Inflammatory macrophage (primary cell): ENCODE measurements at regions not wholly inside any gene's neighbourhood (a gene's known extent, or its start where the extent isn't known, plus 50 kb on each side); places are given as distances from the start of the nearest gene placed in this dataset.
"Not testable (repeated sequence)": the region's sequence is repeated elsewhere in the genome, so short reads cannot be mapped to it uniquely, and the experiment has no call there.

Source experiments
- DNase-seq, 2 donors: peaks; one replicate each; pipeline ENCODE4 v3.0.0-alpha.2; 2020 to 2022

DNA sequence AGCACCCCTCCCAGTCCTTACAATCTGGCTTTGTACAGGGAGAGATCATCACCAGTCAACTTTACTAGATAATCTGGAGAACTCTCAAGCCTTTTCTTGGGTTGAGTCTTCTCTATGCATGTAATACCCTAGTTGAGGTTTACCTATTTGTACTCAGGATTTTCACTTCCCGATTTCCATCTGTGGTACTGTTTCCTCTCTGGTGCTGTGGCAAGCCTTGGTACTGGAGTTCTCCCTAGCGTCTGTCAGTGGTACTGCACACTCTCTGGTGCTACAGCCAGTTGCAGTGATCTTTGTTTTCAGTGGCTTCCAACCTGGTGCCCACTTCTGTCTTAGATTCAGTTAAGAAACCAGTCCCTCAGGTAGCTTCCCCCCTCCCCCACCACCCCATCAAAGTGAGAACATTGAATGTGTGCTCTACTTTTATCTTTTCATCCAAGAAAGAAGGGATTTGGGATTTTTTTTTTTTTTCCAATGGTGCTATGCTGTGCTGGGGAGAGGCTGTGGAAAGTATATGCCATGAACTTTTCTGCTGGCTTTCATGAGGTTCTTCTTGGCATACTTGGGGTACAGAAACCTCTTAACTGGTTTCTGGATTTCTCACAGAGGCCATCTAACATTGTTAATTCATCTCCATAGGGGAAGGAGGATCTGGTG, 69.4 kb upstream of the EVL start:
- peak; percentile 76 to 82 for DNase-seq

DNA sequence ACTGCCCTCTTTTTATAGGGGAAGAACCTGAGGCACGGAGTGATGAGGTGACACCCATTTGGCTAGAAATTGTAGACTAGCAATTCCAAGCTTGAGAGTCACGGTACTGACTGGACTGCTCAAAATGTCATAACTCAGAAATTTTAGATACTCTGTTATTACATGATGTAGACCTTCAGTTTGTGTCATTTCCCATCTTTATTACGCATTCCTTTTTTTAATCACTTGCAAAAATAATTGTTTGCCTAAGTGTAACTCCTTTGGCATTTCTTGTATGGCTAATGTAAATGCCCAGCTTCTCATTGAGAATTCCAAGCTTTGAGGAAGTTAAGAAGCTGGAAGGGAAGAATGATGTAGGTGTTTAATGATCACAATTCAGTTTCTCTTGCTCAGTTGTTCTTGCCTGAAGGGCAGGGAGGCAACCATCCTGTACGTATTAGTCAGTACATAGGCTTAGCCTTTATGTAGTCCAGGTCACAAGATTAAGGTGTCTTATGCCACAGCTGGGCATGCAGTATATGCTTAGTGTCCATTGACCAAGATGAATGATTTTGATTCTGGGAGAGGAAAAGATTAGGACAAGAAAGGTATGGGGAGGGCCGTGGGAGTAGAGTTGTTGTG, 68.2 kb upstream of the EVL start:
- DNase-seq: no peak

DNA sequence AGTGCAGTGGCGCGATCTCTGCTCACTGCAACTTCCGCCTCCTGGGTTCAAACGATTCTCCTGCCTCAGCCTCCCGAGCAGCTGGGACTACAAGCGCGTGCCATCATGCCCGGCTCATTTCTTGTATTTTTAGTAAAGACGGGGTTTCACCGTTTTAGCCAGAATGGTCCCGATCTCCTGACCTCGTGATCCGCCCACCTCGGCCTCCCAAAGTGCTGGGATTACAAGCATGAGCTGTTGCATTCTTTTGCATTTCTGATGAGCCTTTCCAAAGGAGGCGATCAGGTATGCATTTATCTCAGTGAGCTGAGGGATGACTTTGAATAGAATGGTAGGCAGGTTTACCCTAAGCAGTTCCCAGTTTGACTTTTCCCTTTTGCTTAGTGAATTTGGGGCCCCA, 64.8 kb upstream of the EVL start:
- DNase-seq: not testable (repeated sequence)

DNA sequence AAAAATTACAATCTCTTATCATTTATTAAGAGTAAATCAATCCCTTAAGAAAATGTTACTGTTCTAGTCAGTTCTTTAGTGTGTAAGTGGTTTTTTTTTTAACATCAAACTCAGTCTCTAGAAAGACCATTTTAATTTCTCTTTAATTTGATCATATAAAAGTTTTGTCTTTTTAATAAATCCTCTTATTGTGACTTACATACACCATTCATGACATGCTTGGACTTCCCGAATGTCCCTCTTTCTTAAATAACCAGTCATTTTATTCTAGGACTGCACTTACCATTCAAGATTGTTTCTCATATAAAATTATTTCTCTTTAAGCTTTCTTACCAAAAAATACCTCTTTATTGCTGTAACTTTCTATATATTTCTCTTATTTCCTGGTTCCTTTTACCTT, 60.8 kb upstream of the EVL start:
- no peak for DNase-seq

DNA sequence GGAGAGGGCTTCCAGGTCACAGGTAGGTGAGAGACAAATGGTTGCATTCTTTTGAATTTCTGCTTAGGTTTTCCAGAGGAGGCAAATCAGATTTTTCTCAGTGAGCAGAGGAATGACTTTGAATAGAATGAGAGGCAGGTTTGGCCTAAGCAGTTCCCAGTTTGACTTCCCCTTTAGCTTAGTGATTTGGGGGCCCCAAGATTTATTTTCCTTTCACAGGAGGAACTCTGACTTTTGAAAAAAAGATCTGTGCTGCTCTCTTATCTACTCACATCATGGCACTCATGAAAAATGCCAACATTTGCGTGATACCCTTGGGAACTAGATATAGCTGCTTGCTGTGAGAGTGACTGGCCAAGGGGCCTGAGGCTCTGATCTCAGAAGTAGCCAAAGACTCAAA, 58.0 kb upstream of the EVL start:
- peak; percentile 15 to 19 for DNase-seq

DNA sequence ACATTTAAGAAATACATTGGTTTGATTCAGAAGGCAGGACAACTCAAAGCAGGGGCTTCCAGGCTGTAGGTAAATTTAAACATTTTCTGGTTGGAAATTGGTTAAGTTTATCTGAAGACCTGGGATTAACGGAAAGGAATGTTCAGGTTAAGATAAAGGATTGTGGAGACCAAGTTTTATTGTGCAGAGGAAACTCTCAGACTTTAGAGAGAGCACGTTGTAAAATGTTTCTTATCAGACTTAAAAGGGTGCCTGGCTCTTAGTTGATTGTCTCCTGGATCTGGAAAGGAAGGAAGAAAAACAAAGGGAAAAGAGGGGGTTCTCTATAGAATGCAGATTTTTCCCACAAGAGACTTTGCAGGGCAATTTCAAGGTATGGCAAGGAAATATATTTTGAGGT, 55.4 kb upstream of the EVL start:
- DNase-seq: not testable (repeated sequence)

DNA sequence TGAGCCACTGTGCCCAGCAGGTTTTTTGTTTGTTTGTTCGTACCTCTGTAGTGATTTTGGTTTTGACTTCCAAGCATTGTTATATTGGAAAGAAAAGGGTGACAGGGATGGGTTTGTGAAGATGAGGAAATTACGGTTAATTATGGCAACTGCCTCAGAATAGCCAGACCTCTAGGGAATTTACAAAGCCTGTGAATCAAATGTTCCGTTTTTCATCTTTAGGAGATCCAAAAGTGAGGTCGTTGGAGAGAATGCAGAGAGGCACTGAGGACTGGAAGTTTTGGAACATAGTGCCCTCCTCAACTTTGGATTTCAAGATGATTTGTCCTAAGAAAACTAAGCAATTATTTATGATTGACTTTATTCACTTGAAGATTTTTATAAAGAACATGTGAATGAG, 54.5 kb upstream of the EVL start:
- DNase-seq: no peak

DNA sequence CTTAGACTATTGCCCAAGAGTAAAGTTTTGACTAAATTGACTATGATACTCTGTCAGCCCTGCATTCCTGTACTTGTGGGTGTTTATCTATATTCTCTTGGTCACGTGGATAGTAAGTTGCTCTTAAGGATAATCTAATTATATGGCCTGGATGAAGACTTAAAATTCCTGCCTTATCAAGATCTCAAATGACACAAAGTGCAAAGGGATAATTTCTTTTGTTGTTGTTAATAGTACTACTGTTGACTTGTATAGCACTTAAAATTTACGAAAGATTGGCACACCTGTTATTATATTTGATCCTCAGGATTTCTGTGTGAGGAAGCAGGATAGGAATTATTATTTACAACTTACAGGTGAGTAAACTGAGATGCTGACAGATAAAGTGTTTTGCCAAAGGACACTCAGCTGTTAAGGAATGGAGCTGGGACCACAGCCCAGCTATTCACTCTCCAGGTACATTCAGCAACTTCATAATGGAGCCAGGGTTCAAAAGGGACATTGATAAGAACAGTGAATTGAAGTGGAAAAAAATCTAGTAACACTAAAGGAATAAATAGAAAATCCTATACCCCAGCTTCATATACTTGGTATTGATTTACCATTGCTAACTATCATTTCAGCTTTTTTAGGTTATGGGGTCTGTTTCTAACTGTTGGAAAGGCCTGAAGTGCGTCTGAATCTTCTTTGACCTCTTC, 53.4 kb upstream of the EVL start:
- DNase-seq: no peak

DNA sequence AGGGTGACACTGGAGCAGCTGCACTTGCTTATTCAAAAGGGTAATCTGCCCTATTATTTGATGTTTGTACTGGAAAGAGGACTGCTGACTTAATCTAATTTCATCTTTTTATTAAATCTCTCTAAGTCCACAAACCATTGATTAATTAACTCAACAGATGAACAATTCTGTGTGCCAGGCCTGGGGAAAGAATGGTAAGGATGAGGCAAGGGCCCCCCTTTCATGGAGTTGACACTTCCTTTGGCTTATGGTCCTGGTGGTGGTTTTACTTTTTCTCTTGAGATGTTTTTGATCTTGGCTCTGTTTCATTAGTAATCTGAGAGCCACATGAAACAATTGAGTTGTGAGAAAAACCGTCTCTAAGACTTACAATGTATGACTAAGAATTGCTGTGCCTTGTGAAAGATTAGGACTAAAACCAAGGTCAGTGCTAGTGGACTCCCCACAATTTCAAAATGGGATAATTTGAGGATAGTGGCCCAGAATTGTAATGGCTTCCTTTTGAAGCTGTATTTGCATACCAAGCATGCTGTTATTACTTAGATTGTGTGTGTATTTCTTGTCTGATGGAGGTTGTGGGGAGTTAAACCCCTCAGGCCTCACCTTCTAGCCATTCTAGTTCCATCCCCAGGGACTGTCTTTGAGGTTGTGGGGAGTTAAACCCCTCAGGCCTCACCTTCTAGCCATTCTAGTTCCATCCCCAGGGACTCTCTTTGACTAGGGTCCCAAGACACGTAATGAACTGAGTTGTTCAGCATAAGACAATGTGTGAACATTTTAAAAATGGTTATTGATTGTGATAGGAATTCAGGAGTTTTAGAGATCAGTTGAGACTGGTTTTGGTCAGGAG, 52.5 kb upstream of the EVL start:
- DNase-seq: no peak

DNA sequence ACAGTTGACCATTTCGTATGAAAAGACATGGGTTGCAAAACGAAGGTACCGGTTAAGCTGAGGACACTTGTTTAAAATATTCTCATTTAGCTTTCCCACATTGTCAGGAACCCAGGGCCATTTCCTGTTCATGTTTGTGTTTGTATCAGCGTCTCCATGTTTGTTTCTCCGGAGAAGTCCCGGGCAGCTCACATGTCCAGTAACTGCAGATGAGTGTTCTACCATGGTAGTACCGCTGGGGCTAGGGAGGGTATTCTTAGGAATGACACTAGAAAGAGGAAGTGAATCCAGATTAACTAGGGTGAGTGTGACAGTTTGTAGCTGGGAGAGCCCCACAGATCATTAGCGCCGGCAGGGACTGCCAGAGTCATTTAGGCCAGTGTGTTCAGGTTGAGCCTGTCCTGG, 50.0 kb upstream of the EVL start:
- peak; percentile 60 to 61 for DNase-seq
